Choroid plexus epithelial cell (primary cell): ENCODE measurements at regions not wholly inside any gene's neighbourhood (a gene's known extent, or its start where the extent isn't known, plus 50 kb on each side); places are given as distances from the start of the nearest gene placed in this dataset.
"Not testable (repeated sequence)": the region's sequence is repeated elsewhere in the genome, so short reads cannot be mapped to it uniquely, and the experiment has no call there.

ENCODE experiments used
- DNase-seq: peaks from one replicate; pipeline ENCODE4 v3.0.0-alpha.2; 2010; ENCODE audit warnings: low read depth
- H3K4me3 ChIP-seq: 2 replicates; pipeline ENCODE4 v1.5.1; 2011; ENCODE audit warnings: low read depth, mild to moderate bottlenecking, control low read depth, low read length, moderate library complexity
- TF ChIP-seq, protein P1 (sequence below): conservative IDR thresholded peaks from 2 replicates; pipeline ENCODE4 v1.5.1; 2011; ENCODE audit warnings: low read depth, mild to moderate bottlenecking, control low read depth, inconsistent platforms, low read length, moderate library complexity

DNA sequence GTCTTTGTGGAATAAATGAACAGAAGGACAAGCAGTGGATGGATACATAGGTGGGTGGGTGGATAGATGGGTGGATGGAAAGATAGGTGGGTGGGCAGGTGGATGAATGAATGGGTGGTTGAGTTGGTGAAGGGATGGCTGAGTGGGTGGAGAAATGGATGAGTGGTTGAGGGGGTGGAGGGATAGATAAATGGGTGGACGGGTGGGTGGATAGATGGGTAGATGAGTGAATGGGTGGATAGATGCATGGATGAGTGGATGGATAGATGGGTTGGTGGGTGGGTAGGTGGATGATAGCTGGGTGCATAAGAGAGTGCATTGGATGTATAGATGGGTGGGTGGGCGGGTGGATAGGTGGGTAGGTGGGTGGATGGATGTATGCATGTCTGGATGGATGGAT lies 63.5 kb downstream of the UNC93B1 start:
- not testable (repeated sequence) for H3K4me3 ChIP-seq, DNase-seq

DNA sequence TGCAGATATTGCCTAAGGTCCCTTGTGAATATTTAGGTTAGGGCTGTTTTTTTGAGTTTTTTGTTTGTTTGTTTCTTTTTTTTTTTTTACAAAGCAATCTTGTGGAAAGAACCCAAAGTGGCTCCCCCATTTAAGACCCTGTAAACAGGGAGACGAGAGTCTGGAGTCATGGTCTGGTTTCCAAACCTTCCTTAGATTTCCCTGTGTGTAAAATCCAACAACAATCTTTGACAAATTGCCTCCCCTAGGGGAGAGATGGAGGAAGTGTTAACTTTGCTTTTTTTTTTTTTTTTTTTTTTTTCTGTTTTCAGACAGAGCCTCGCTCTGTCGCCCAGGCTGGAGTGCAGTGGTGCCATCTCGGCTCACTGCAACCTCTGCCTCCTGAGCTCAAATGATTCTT lies 64.9 kb downstream of the UNC93B1 start:
- peak; percentile 9 for DNase-seq
- H3K4me3 ChIP-seq: not testable (repeated sequence)

DNA sequence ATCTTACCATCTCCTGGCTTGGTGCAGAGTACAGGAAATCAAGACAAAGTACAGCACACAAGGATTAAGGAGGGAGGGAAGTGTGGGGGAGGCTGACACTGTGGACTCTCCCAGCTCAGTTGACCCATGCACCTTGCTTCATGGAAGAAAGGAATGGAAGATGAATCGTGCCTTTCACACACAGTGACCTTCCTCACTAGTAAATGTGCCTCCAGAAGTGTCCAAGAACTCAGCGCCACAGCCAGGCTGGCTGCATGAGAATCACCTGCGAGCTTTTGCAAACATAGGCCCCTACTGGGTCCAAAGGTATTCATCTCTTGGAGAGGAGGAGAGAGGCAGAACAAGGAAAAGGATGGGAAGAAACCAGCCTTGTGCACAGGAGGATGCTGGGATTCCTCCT lies 65.5 kb downstream of the UNC93B1 start:
- H3K4me3 ChIP-seq, DNase-seq: not testable (repeated sequence)

More for the DNA sequence above, 64.9 kb downstream of the UNC93B1 start:
- TF ChIP-seq, protein P1, sequence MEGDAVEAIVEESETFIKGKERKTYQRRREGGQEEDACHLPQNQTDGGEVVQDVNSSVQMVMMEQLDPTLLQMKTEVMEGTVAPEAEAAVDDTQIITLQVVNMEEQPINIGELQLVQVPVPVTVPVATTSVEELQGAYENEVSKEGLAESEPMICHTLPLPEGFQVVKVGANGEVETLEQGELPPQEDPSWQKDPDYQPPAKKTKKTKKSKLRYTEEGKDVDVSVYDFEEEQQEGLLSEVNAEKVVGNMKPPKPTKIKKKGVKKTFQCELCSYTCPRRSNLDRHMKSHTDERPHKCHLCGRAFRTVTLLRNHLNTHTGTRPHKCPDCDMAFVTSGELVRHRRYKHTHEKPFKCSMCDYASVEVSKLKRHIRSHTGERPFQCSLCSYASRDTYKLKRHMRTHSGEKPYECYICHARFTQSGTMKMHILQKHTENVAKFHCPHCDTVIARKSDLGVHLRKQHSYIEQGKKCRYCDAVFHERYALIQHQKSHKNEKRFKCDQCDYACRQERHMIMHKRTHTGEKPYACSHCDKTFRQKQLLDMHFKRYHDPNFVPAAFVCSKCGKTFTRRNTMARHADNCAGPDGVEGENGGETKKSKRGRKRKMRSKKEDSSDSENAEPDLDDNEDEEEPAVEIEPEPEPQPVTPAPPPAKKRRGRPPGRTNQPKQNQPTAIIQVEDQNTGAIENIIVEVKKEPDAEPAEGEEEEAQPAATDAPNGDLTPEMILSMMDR: peak; percentile 7

DNA sequence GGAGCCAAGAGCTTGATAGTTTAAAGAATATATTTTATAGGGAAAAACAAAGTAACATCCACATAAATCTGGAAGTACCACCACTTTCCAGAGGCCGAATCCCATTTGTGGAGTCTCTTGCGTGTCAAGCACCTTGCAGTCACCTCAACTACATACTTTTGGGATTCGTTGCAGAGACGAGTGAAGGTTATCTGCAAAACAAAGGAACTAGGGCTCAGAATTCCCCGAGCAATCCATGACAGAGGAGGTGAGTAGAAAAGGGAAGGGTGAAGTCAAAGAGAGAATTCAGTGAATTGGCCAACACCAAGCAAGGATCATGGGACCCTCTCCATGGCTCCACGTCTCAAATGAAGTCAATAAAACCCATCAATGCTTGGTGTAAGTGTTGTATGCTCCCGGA lies 80.3 kb downstream of the UNC93B1 start:
- H3K4me3 ChIP-seq, DNase-seq: not testable (repeated sequence)

DNA sequence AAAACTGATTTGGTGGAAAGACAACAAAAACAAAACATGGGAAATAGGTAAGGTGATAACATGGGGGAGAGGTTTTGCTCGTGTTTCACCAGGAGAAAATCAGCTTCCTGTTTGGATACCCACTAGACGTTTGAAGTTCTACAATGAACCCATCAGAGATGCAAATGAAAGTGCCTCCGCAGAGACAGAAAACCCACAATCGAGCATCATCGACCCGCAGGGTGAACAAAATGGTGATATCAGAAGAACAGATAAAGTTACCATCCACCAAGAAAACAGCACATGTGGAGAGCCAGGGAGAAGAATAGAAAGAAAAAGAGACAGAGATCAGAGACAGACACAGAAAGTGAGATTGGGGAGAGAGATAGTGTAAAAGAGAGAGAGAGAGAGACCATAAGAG lies 83.4 kb downstream of the UNC93B1 start:
- not testable (repeated sequence) for H3K4me3 ChIP-seq, DNase-seq

DNA sequence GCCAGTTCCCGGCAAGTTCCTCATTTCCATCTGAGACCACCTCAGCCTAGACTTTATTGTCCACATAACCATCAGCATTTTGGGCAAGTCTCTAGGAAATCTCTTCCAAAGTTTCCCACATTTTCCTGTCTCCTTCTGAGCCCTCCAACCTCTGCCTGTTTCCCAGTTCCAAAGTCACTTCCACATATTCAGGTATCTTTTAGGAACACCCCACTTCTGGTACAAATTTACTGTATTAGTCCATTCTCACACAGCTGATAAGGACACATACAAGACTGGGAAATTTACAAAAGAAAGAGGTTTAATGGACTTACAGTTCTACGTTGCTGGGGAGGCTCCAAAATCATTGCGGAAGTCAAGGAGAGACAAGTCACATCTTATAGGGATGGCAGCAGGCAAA lies 91.7 kb downstream of the UNC93B1 start:
- H3K4me3 ChIP-seq, DNase-seq: not testable (repeated sequence)

DNA sequence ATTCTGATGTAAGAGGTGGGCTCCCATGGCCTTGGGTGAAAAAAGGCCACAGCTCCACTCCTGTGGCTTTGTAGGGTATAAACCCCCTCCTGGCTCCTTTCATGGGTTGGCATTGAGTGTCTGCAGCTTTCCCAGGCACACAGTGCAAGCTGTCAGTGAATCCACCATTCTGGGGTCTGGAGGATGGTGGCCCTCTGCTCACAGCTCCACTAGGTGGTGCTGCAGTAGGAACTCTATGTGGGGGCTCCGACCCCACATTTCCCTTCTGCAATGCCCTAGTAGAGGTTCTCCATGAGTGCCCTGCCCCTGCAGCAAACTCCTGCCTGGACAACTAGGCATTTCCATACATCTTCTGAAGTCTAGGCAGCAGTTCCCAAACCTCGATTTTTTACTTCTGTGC lies 92.7 kb downstream of the UNC93B1 start:
- DNase-seq, H3K4me3 ChIP-seq: not testable (repeated sequence)

DNA sequence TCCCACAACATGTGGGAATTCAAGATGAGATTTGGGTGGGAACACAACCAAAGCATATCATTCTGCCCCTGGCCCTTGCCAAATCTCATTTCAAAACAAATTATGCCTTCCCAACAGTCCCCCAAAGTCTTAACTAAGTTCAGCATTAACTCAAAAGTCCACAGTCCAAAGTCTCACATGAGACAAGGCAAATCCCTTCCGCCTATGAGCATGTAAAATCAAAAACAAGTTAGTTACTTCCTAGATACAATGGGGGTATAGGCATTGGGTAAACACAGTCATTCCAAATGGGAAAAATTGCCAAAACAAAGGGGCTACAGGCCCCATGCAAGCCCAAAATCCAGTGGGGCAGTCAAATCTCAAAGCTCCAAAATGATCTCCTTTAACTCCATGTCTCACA lies 93.1 kb downstream of the UNC93B1 start:
- not testable (repeated sequence) for H3K4me3 ChIP-seq, DNase-seq

DNA sequence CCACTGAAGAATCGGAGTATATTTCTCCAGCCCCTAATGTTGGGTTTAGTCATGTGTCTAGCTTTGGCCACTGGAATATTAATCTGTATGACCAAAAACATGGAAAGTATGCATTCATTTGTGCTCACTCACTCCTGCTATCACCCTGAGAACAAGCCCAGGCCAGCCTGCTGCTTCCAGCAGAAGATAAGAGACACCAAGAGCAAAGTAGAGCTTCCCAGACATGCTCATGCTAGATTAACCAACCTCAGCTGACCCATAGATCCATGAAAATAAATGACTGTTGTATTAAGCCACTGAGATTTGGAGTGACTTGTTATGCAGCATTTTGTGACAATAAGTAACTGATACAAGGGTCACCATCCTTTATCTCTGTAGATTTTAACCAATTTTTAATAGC lies 96.9 kb downstream of the UNC93B1 start:
- not testable (repeated sequence) for H3K4me3 ChIP-seq
- peak; percentile 17 for DNase-seq

DNA sequence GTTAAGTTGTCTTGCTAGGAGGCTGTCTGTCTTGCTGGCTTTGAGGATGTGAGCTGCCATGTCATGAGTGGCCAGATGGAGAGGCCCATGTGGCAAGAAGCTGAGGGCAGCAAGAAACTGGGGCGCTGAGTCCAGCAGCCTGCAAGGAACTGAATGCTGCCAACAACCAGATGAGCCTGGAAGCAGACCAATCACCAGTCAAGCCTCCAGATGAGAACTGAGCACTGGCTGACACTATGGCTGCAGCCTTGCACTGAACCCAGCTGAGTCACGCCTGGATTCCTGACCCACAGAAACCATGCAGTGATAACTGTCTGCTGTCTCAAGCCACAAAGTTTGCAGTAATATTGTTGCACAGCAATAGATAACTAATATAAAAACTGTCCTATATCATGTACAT lies 104.4 kb downstream of the UNC93B1 start:
- DNase-seq: peak; percentile 86
- not testable (repeated sequence) for H3K4me3 ChIP-seq

DNA sequence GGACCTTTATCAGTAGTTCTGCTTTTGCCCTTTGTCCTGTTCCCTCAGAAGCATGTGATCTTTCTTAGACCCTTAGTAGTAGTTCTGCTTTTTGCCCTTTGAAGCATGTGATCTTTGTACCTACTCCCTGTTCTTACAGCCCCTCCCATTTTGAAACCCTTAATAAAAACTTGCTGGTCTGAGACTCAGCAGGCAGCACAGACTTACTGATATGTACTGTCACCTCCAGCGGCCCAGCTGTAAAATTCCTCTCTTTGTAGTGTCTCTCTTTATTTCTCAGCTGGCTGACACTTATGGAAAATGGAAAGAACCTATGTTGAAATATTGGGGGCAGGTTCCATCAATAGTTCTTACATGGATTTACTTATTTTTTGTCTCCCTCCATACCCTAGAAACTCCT lies 110.4 kb downstream of the UNC93B1 start:
- DNase-seq, H3K4me3 ChIP-seq: not testable (repeated sequence)

DNA sequence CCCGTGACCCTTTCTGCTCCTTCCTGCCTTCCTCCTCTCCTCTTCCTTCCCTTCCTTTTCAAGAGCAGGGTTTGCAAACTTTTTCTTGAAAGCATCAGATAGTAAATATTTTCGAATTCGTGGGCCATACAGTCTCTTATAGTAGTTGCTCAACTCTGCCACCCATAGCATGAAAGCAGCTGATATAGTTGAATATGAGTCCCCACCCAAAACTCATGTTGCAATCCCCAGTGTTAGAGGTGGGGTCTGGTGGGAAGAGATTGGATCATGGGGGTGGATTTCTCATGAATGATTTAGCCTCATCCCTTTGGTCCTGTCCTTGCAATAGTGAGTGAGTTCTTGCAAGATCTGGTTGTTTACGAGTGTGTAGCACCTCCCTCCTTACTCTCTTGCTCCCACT lies 114.3 kb downstream of the UNC93B1 start:
- not testable (repeated sequence) for H3K4me3 ChIP-seq, DNase-seq

DNA sequence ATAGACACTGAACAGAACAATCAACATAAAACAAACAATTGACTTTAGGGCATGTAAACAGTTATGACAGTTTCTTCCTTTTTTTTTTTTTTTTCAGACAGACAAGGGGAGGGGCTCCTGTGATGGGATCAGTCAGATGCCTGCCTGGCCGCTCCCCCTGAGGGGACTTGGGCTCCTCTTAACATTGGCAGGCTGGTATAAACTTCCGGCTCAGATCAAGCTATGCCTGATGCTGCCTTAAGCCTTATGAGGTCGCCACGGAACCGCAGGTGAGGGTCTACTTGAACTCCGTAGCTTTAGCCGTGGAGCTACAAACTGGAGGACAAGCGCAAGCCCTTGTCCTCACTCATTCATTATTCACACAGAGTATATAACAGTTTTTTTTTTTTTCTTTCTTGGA lies 115.8 kb downstream of the UNC93B1 start:
- DNase-seq, H3K4me3 ChIP-seq: not testable (repeated sequence)

DNA sequence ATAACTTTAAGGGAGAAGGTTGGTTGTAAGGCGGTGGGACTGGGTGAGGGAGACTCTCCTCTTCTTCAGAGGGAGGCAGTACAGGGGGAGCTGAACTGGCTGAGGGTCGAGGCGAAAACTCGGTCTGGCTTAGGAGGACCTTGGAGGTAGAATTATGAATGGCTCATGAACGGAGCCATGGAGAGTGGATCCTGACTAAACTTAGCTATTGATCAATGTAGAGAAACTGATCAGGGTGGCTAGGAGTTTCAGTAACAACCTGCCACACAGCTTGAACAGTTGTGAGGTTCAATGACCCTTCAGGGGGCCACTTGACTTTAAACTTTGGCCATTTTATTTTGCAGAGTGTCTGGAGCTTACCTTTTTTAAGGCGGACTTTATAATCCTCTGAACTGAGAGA lies 117.2 kb downstream of the UNC93B1 start:
- DNase-seq, H3K4me3 ChIP-seq: not testable (repeated sequence)

DNA sequence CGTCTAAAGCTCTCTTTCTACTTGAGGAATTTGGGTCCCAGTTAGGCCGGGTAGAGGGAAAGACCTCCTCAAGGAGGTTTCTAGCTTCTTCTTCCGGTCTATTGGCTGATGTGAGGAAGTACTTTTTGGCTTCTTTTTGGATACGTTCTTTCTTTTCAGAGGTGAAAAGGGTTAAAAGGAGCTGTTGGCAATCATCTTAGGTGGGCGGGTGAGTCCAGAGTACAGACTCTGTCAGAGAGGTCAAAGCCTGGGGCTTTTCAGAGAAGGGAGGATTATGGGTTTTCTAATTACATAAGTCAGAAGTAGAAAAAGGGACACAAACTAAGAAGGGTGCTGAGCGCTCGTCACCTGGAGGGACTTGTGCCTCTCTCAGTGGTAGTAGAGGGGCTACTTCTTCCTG lies 117.7 kb downstream of the UNC93B1 start:
- not testable (repeated sequence) for H3K4me3 ChIP-seq, DNase-seq

DNA sequence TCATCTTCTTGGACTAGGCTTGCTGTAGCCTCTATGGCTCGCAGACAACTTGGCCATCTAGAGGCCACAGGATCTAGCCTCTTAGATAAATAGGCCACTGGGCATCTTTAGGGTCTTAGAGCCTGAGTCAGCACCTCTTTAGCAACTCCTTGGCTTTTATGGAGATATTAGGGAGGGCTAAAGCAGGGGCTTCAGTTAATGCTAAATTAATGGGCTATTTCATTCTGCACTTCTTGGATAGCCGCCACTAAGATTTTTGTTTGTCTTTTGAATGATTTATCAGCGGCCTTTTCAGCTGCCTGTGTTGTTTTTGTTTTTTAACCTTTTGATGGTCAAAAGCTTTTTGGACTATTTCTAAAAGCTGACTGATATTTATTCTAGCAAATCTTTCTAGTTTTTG lies 118.3 kb downstream of the UNC93B1 start:
- not testable (repeated sequence) for H3K4me3 ChIP-seq, DNase-seq

DNA sequence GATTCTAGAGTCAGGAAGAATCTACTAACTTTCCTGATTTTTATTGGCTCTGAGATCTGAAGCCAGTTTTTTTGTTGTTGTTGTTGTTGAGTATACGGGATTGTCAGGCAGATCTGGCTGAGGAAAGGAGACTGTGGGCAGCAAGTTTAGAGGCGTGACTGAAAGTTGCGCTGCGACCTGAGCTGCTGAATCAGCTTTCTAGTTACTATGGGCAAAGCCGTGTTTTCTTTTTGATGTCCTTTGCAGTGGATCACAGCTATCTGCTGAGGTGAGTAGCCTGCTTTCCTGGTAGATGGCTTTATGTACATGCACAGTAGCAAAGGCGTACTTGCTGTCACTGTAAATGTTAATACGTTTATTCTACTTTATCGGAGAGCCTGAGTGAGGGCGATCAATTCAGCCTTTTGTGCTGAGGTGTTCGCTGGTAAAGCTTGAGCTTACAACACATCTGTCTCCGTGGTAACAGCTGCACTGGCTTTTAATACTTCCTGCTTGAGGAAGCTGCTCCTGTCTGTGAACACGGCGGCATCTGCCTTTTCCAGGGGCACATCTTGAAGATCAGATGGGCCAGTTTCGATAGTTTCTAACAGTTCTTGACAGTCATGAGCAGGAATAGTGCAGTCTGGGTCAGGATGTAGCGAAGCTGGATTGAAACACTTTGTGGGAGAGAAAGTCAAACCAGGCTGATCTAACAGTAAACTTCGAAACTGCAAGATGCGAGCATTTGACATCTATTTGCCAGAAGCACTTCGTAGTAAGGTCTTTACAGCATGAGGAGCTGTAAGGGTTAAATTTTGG lies 118.9 kb downstream of the UNC93B1 start:
- DNase-seq: not testable (repeated sequence)

DNA sequence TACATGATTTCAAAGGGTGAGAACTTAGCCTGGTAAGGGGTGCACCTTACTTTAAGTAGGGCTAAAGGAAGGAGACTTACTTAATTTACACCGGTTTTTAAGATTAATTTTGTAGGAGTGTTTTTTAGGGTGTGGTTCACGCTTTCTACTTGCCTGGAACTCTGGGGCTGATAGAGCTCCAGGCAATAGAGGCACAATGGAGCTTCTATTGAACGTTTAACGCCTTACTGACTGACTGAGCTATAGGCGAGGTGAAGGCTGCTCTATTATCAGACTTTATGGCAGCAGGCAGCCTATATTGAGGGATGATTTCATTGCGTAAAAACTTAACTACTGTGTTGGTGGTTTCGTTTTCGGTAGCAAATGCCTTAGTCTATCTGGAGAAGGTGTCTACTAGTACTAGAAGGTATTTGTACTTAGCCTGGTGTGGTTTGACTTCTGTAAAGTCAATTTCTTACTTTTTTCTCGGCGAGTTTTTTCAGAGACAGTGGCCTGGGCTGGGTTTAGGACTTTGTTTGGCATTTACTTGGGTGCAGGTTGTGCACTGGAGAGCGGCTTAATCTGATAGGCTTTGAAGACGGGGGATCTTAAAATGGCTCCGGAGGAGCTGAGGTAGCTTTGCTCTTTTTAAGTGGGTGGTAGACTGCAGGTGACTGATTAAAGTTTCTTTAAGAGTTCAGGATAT lies 119.7 kb downstream of the UNC93B1 start:
- DNase-seq, H3K4me3 ChIP-seq: not testable (repeated sequence)

More for the DNA sequence above, 118.9 kb downstream of the UNC93B1 start:
- H3K4me3 ChIP-seq: not testable (repeated sequence)

DNA sequence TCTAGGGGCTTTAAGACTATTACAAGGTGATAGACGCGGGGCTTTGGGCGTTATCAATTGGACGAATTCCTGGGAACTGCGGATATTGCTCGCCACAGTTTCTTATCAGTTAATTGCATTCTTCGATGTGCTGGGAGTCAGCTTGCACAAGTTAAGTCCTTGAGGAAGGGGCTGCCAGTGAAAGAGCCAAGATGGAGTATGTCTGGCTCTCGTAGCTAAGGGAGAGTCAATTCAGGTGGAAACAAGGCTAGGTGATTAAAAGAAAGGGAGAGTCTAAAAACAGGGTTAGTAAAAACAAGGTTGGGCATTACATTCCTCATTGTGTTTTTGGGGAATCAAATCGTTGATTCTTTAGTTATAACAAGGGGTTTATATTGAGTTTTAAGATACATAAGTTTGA lies 121.6 kb downstream of the UNC93B1 start:
- H3K4me3 ChIP-seq, DNase-seq: not testable (repeated sequence)
